22Rv1 (cell line): ENCODE measurements at regions not wholly inside any gene's neighbourhood (a gene's known extent, or its start where the extent isn't known, plus 50 kb on each side); places are given as distances from the start of the nearest gene placed in this dataset.

Experiments
- H3K27ac ChIP-seq: fragments of 450-650 bp; 2 replicates; pipeline ENCODE4 v1.5.1; 2017
- ZFX ChIP-seq: fragments of 450-650 bp; IDR thresholded peaks from 2 replicates; pipeline ENCODE4 v1.6.1; 2017; ENCODE audit warnings: antibody characterized with exemption, borderline replicate concordance
- TF ChIP-seq, protein P1 (sequence below): fragments of 450-650 bp; IDR thresholded peaks from 2 replicates; pipeline ENCODE4 v1.5.1; 2017; ENCODE audit warnings: mild to moderate bottlenecking

DNA sequence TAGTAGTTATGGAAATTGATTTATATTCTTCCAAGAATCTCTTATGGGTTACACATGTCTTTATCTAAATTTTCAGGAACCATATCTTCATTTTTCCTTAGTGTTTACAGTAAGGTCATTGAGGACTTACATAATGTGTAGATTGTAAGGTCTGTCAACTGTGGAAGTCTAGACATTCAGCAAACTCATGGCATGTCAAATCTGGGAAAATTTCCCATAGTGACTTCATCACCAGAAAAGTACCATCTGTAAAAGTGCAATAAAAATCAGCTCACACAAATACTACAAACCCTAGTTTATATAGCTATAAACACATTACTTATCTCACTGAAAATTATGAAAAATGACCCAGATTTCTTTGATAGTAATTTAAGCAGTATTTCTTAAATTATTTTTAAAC, 419.4 kb downstream of the MTRR start:
- no peak for TF ChIP-seq ZFX
- TF ChIP-seq, protein P1, sequence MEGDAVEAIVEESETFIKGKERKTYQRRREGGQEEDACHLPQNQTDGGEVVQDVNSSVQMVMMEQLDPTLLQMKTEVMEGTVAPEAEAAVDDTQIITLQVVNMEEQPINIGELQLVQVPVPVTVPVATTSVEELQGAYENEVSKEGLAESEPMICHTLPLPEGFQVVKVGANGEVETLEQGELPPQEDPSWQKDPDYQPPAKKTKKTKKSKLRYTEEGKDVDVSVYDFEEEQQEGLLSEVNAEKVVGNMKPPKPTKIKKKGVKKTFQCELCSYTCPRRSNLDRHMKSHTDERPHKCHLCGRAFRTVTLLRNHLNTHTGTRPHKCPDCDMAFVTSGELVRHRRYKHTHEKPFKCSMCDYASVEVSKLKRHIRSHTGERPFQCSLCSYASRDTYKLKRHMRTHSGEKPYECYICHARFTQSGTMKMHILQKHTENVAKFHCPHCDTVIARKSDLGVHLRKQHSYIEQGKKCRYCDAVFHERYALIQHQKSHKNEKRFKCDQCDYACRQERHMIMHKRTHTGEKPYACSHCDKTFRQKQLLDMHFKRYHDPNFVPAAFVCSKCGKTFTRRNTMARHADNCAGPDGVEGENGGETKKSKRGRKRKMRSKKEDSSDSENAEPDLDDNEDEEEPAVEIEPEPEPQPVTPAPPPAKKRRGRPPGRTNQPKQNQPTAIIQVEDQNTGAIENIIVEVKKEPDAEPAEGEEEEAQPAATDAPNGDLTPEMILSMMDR = no peak
- H3K27ac ChIP-seq = no peak overlapping the region

DNA sequence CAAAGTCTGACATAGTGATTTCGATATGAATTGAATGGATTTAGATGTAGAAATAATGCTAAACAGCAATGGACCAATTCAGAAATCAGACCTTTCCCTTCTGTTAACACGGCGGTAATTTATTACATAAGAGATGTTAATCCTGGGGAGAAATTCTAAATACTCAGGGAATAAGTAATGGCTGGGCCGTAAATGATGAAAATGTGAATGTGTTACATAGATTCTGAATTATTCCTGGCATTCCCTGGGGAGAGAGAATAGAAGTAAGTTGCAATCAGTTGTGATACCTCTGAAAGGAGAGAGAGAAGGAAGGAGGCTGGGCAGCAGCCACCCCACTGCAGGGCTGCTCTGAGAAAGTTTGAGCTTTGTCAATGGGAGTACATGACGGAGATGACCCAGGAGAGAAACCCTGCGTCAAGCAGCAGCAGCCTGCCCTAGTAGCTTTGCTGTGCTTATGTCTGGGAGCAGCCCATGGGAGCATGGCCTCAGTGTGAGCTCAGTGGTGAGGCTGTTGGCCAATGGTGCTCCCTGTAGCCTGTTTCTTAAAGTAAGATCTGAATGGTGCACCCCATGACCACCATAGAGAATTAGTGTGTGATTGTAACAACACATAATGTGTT, 420.1 kb downstream of the MTRR start:
- TF ChIP-seq, protein P1 = no peak
- TF ChIP-seq ZFX = no peak
- H3K27ac ChIP-seq = no peak overlapping the region

DNA sequence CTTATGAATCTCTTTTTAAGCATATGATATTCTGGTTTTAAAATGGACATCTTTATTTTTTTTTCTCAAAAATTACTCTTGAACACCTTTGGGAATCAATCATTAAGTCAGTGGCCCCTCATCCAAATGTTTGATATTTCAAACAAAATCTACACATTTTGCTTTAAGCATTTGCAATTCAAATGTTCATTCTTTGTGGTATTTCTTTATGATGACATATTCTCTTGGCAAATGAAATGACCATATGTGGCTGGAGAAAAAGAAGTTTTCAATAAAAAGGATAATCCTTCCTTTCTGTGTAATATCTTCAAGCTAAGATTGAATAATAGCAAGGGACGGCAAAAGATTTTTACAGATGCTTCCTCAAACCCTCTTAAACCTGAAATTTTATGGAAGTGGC, 420.8 kb downstream of the MTRR start:
- no peak for TF ChIP-seq ZFX
- TF ChIP-seq, protein P1 = no peak
- H3K27ac ChIP-seq = no peak overlapping the region

DNA sequence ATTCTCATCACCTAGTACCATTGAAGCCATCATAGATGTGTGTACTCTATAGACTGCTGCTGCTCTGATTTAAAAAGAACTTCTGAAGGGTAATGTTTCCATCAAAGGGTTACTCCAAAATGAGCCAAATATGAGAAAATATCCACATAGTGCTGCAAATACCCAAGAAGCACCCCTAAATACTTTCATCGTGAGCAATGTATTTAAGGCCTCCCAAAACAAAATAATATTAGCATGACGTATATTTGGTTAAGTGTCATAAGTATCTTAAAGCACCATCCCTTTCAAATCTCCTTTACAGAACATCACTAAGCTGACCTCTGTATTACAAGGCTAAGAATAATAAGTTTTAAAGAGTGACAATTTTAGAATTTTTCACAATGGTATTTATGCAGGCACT, 421.8 kb downstream of the MTRR start:
- TF ChIP-seq, protein P1 = no peak
- TF ChIP-seq ZFX = no peak
- H3K27ac ChIP-seq = no peak overlapping the region

DNA sequence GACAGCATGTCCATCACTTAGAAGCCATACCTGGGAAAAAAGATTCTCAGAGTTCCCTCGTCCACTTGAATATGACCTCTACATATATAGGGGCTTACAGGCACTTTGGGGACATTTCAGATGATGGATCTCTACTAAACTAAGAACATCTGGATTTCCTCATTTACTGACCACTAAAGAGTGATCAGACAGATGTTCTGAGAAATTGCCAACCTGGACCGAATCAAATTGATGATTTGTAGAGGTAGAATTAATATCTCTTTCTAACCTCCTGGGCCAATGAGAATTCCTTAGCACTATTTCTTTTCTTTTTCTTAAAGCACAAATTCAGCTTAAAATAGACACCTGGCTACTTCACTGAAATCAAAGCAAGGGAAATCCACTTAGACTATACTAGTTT, 422.7 kb downstream of the MTRR start:
- TF ChIP-seq ZFX = no peak
- TF ChIP-seq, protein P1 = no peak
- no peak overlapping the region for H3K27ac ChIP-seq

DNA sequence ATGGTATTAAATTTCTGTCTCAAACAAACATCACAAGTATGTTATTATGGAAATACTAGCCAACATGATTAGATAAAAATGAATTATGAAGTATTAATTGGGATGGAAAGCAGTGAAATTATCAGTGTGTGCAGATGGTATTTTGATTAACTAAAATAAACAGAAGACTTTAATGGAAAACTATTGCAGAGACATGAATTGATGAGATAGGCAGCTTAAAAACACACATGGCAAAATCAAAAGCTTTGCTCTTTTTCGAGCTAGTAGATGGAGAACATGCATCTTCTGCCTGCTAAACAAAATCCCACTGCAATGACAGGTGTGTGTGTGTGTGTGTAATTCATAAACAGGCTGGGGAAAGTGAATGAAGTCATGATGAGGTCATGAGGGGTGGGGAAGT, 426.2 kb downstream of the MTRR start:
- no peak overlapping the region for H3K27ac ChIP-seq
- TF ChIP-seq ZFX = no peak
- TF ChIP-seq, protein P1 = no peak

DNA sequence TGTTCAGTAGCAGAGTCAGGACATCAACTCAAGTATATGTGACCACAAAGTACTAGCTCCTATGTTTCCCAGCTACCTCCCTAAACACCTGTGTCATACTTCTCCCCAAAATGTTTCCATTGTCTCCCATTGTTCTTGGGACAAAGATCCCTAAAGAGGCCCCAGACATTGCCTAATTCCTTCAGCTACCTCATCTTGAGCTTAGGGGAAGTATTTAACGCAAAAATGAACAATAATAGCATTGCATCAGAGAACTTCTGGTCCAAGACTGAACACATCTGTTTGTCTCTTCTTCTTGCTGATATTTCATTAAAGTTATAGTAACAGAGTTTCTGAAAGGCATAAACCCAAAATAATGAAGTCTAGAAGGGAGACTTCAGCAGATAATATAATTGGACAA, 430.8 kb downstream of the MTRR start:
- H3K27ac ChIP-seq = no peak overlapping the region
- no peak for TF ChIP-seq ZFX
- TF ChIP-seq, protein P1 = no peak
